ENCODE measurements at regions not wholly inside any gene's neighbourhood (a gene's known extent, or its start where the extent isn't known, plus 50 kb on each side); places are given as distances from the start of the nearest gene placed in this dataset.

DNA sequence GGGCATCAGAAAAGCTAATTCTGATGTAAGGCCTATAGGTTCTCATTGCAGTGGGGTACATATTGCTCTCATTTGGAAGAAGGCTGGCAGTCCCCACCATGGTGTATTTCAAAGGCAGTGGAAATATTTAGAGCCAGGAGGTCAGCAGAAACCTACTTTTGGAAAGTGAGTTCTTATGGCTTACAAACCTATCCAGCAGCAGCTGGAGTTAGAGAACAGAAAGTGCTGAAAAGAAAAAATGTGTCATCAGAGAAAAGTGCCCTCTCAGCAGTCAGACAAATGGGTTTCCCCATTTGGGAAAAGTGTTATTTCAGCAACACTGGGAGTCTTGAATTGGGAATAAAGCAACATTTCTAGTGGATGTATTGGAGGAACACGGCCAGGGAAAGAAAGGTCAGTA, 105.7 kb upstream of the IGFBP3 start:
- H3K27me3 ChIP-seq (ENCODE audit: control insufficient read depth, insufficient read depth, low read length), result no peaks in the 10 kb centered on the region
- H3K4me3 ChIP-seq (ENCODE audit: low read depth, low read length), result no peak overlapping the region
- POLR2A ChIA-PET, result no interaction called here
- no peak overlapping the region for H3K27ac ChIP-seq (ENCODE audit: low read depth, low read length)
- H3K9me3 ChIP-seq (ENCODE audit: control insufficient read depth, insufficient read depth, low read length), result no peaks in the 10 kb centered on the region
- CTCF ChIA-PET, result no interaction called here
- TF ChIP-seq CTCF (IDR thresholded peaks at IDR 0.05; ENCODE audit: low read depth, low read length), result no peak
- no peak for DNase-seq (ENCODE audit: low read depth, low spot score)

GRCh38 chr7:46024263-46024916, 103.3 kb upstream of the IGFBP3 start:
- POLR2A ChIA-PET, result no interaction called here
- TF ChIP-seq CTCF (IDR thresholded peaks at IDR 0.05; ENCODE audit: low read depth, low read length), result no peak
- H3K9me3 ChIP-seq (ENCODE audit: control insufficient read depth, insufficient read depth, low read length), result no peaks in the 10 kb centered on the region
- H3K27me3 ChIP-seq (ENCODE audit: control insufficient read depth, insufficient read depth, low read length), result no peaks in the 10 kb centered on the region
- no peak for DNase-seq (ENCODE audit: low read depth, low spot score)
- CTCF ChIA-PET, result no interaction called here
- H3K27ac ChIP-seq (ENCODE audit: low read depth, low read length), result no peak overlapping the region
- no peak overlapping the region for H3K4me3 ChIP-seq (ENCODE audit: low read depth, low read length)

GRCh38 chr7:46022397-46022796, 101.3 kb upstream of the IGFBP3 start:
- H3K9me3 ChIP-seq (ENCODE audit: control insufficient read depth, insufficient read depth, low read length), result no peaks in the 10 kb centered on the region
- TF ChIP-seq CTCF (IDR thresholded peaks at IDR 0.05; ENCODE audit: low read depth, low read length), result no peak
- DNase-seq (ENCODE audit: low read depth, low spot score), result no peak
- CTCF ChIA-PET, result interaction anchor here (1.3 kb wide), 1 partner anchor 100 kb away, joined by 5 read pairs; no protein-coding TSS in a partner anchor
- POLR2A ChIA-PET, result no interaction called here
- no peak overlapping the region for H3K4me3 ChIP-seq (ENCODE audit: low read depth, low read length)
- H3K27me3 ChIP-seq (ENCODE audit: control insufficient read depth, insufficient read depth, low read length), result no peaks in the 10 kb centered on the region
- no peak overlapping the region for H3K27ac ChIP-seq (ENCODE audit: low read depth, low read length)

DNA sequence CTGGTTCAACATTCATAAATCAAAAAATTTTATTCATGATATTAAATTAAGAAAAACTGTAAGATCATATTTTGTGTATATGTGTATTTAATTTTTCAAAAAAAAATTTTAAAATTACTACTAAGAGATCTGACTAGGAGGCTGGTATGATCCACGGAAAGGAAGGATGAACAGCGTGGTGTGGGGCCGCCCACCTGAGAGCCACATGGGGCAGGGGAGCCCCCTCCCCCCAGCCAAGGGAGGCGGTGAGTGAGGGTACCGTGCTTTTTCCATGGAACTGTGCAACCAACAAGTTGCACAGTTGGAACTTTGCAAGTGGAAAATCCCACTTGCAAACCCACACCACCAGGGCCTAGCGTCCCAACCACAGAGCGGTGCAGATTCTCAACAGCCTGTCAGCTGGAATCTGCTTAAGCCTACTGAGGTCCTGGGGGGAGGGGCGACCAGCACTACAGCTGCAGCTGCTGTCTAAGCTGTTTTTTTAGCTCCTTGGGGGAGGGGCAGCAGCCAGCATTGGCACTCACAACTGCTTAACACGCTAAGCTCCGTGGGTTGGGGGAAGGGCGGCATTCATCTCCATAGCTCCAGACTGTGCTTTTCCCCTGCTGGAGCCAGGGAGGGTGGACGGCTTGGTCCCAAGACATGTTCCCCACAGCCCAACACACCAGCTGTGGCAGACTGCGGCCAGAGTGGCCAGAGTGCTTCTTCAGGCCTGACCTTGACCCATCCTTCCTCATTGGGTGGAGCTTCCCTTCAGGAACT, 94.2 kb upstream of the IGFBP3 start:
- ChIA-PET CTCF (no interaction called here), POLR2A (interaction anchor here (0.6 kb wide), 1 partner anchor 20 kb away, joined by 3 read pairs; no protein-coding TSS in a partner anchor)
- TF ChIP-seq CTCF (IDR thresholded peaks at IDR 0.05; ENCODE audit: low read depth, low read length), result no peak
- no peaks in the 10 kb centered on the region for H3K9me3 ChIP-seq (ENCODE audit: control insufficient read depth, insufficient read depth, low read length)
- DNase-seq (ENCODE audit: low read depth, low spot score), result no peak
- no peak overlapping the region for H3K27ac ChIP-seq (ENCODE audit: low read depth, low read length)
- H3K4me3 ChIP-seq (ENCODE audit: low read depth, low read length), result no peak overlapping the region
- H3K27me3 ChIP-seq (ENCODE audit: control insufficient read depth, insufficient read depth, low read length), result no peaks in the 10 kb centered on the region

GRCh38 chr7:46011501-46011900, 90.4 kb upstream of the IGFBP3 start:
- no peak for TF ChIP-seq CTCF (IDR thresholded peaks at IDR 0.05; ENCODE audit: low read depth, low read length)
- Histone ChIP-seq H3K27ac (ENCODE audit: low read depth, low read length) (no peak overlapping the region), H3K4me3 (ENCODE audit: low read depth, low read length) (no peak overlapping the region), H3K9me3 (ENCODE audit: control insufficient read depth, insufficient read depth, low read length) (peaks cover 3% of the 10 kb centered on the region; the same call in 1 of the 2 replicates), H3K27me3 (ENCODE audit: control insufficient read depth, insufficient read depth, low read length) (no peaks in the 10 kb centered on the region)
- CTCF ChIA-PET, result interaction anchor here (1.2 kb wide), 1 partner anchor 88 kb away, joined by 4 read pairs; no protein-coding TSS in a partner anchor
- DNase-seq (ENCODE audit: low read depth, low spot score), result no peak
- POLR2A ChIA-PET, result no interaction called here
